K562 (cell line): ENCODE measurements at regions not wholly inside any gene's neighbourhood (a gene's known extent, or its start where the extent isn't known, plus 50 kb on each side); places are given as distances from the start of the nearest gene placed in this dataset.

Experiments
- ATAC-seq: fragments of 200-7000 bp; cut with Tn5 transposase; 3 replicates; pipeline ENCODE4 v1.9.1; 2020; ENCODE audit warnings: moderate library complexity
- BruUV-seq: library from RNA; stranded (reverse); fragments of 400-500 nt; replicated peaks from 2 replicates; lab custom pipeline; 2021; lab: Mats Ljungman, UMichigan
- CTCF ChIA-PET: fragments of 300-600 bp; formaldehyde crosslinking; extraction: SDS; loops from one replicate; lab custom pipeline; 2021; ENCODE audit warnings: low intra/inter-chr PET ratio; lab: Yijun Ruan, JAX
- POLR2A ChIA-PET: fragments of 300-600, 350-650 bp; sonication (Branson Sonifier 250); formaldehyde crosslinking; extraction: SDS; loops from one replicate; lab custom pipeline; 2021; ENCODE audit warnings: antibody characterized with exemption, inconsistent platforms; lab: Yijun Ruan, JAX
- DNase-seq, 4 experiments: peaks; one replicate each; pipeline versions ENCODE4 v3.0.0 to v3.0.0-alpha.2; 2011 to 2018; ENCODE audit warnings: low spot score in 3 of 4, mixed read lengths in 3 of 4; ENCODE audit errors: extremely low read depth in 1 of 4
- FAIRE-seq: peaks from 2 replicates; lab custom pipeline; 2011; peaks lifted over from hg19 to GRCh38; lab: Jason Lieb, UNC
- H2AFZ ChIP-seq: 2 replicates; pipeline ENCODE4 v1.6.0; 2011; ENCODE audit warnings: low read depth, low read length, control low read depth, inconsistent platforms
- H3K27ac ChIP-seq: fragments of 200-600 bp; 3 replicates; pipeline ENCODE4 v1.8.0; 2011; ENCODE audit warnings: low read depth, mild to moderate bottlenecking, control low read depth, inconsistent platforms, low read length, moderate library complexity, mixed read lengths; ENCODE audit errors: extremely low read depth
- H3K27me3 ChIP-seq, 2 experiments: fragments of 300-600 bp in 1 of 2; 2 replicates in 1 of 2; 3 replicates in 1 of 2; pipeline versions ENCODE4 v1.6.0 to v1.8.0; 2011; ENCODE audit warnings: inconsistent platforms in 2 of 2, low read length in 2 of 2, mild to moderate bottlenecking in 1 of 2, mixed read lengths in 1 of 2, moderate library complexity in 1 of 2; ENCODE audit not compliant: control insufficient read depth in 2 of 2, insufficient read depth in 2 of 2
- H3K36me3 ChIP-seq: fragments of 300-600 bp; 3 replicates; pipeline ENCODE4 v1.8.0; 2011; ENCODE audit warnings: mild to moderate bottlenecking, low read length, inconsistent platforms; ENCODE audit not compliant: control insufficient read depth, insufficient read depth
- H3K4me1 ChIP-seq, 2 experiments: fragments of 200-600 bp in 1 of 2; replicated peaks in 1 of 2; 2 replicates in 1 of 2; 3 replicates in 1 of 2; pipeline versions ENCODE4 v1.5.1 to v1.8.0; 2011; ENCODE audit warnings: inconsistent platforms in 2 of 2, low read length in 2 of 2, mild to moderate bottlenecking in 1 of 2, mixed read lengths in 1 of 2, moderate library complexity in 1 of 2; ENCODE audit not compliant: control insufficient read depth in 2 of 2, insufficient read depth in 2 of 2
- H3K4me2 ChIP-seq: 2 replicates; pipeline ENCODE4 v1.6.1; 2011; ENCODE audit warnings: low read length, control low read depth, inconsistent platforms, mixed read lengths; ENCODE audit not compliant: insufficient read depth
- H3K4me3 ChIP-seq: fragments of 200-600 bp; sonication (generic), shearing (Covaris generic); 2 replicates; pipeline ENCODE4 v1.5.1; 2016; ENCODE audit warnings: control low read depth, inconsistent platforms
- H3K79me2 ChIP-seq: fragments of 200-600 bp; 3 replicates; pipeline ENCODE4 v1.8.0; 2011; ENCODE audit warnings: low read length, inconsistent platforms; ENCODE audit not compliant: control insufficient read depth, insufficient read depth
- H3K9ac ChIP-seq, 2 experiments: 2 replicates each; pipeline versions ENCODE4 v1.6.0 to v1.6.1; 2011; ENCODE audit warnings: low read depth in 2 of 2, low read length in 2 of 2, control low read depth in 1 of 2, inconsistent platforms in 1 of 2, mild to moderate bottlenecking in 1 of 2, mixed read lengths in 1 of 2; ENCODE audit not compliant: insufficient read depth in 1 of 2
- H3K9me1 ChIP-seq: one replicate; pipeline ENCODE4 v1.6.0; 2011; ENCODE audit warnings: inconsistent platforms, mild to moderate bottlenecking, low read length, moderate library complexity; ENCODE audit not compliant: control insufficient read depth, insufficient read depth
- H3K9me3 ChIP-seq: replicated peaks from 2 replicates; pipeline ENCODE4 v1.5.1; 2011; ENCODE audit warnings: low read depth, low read length, inconsistent platforms; ENCODE audit not compliant: control insufficient read depth, insufficient read depth
- H4K20me1 ChIP-seq: replicated peaks from 2 replicates; pipeline ENCODE4 v1.6.1; 2011; ENCODE audit warnings: low read length, inconsistent platforms, mixed read lengths; ENCODE audit not compliant: control insufficient read depth, insufficient read depth
- ETS2 ChIP-seq: IDR thresholded peaks from 2 replicates; pipeline ENCODE4 v1.6.1; 2016; ENCODE audit warnings: borderline replicate concordance, missing genetic modification characterization, mild to moderate bottlenecking, moderate library complexity, missing compliant biosample characterization; ENCODE audit not compliant: poor library complexity, severe bottlenecking
- GTF2E2 ChIP-seq: fragments of 200-800 bp; sonication (Bioruptor generic); IDR thresholded peaks from 2 replicates; pipeline ENCODE4 v1.6.1; 2016; ENCODE audit warnings: missing genetic modification characterization, missing compliant biosample characterization
- HIVEP1 ChIP-seq: fragments of 250-450 bp; sonication (Bioruptor Pico); IDR thresholded peaks from 2 replicates; pipeline ENCODE4 v1.4.0; 2020; ENCODE audit warnings: mild to moderate bottlenecking
- PRMT5 ChIP-seq: sonication (generic); formaldehyde crosslinking; IDR thresholded peaks from 2 replicates; pipeline ENCODE4 v1.5.0; 2020; ENCODE audit warnings: missing genetic modification reagents
- RFX1 ChIP-seq: fragments of 450-650 bp; IDR thresholded peaks from 2 replicates; pipeline ENCODE4 v1.6.1; 2016; ENCODE audit warnings: mild to moderate bottlenecking, moderate library complexity
- SMARCA4 ChIP-seq: fragments of 450-650 bp; IDR thresholded peaks from 2 replicates; pipeline ENCODE4 v1.6.1; 2016
- TBL1XR1 ChIP-seq, 2 experiments: IDR thresholded peaks; 2 replicates each; pipeline ENCODE4 v1.6.1; 2012; ENCODE audit warnings: improper control_type of control experiment in 2 of 2, low read length in 2 of 2, mild to moderate bottlenecking in 1 of 2
- ZBTB8A ChIP-seq: fragments of 450-650 bp; IDR thresholded peaks from 2 replicates; pipeline ENCODE4 v1.6.1; 2018; ENCODE audit warnings: mild to moderate bottlenecking, moderate library complexity; ENCODE audit not compliant: partially characterized antibody
- ZFP1 ChIP-seq: fragments of 450-650 bp; formaldehyde crosslinking; IDR thresholded peaks from 2 replicates; pipeline ENCODE4 v1.4.0; 2020; ENCODE audit warnings: mild to moderate bottlenecking, mixed read lengths
- ZNF146 ChIP-seq: IDR thresholded peaks from one replicate; pipeline ENCODE4 v1.6.1; 2018; ENCODE audit warnings: missing compliant biosample characterization; ENCODE audit not compliant: unreplicated experiment
- ZNF253 ChIP-seq: fragments of 250-450 bp; sonication (Bioruptor Pico); conservative IDR thresholded peaks from 2 replicates; pipeline ENCODE4 v1.6.1; 2021; ENCODE audit warnings: mild to moderate bottlenecking
- ZNF408 ChIP-seq: fragments of 250-450 bp; sonication (Bioruptor Pico); IDR thresholded peaks from 2 replicates; pipeline ENCODE4 v1.4.0; 2020; ENCODE audit warnings: low read depth, mild to moderate bottlenecking, moderate library complexity
- ZNF589 ChIP-seq: fragments of 200-800 bp; sonication (Bioruptor generic); IDR thresholded peaks from 2 replicates; pipeline ENCODE4 v1.6.1; 2016; ENCODE audit warnings: low read depth, missing genetic modification characterization, missing compliant biosample characterization
- WGBS: fragments of 100-300 bp; shearing (Covaris generic); methylation state at CpG from one replicate; pipeline ENCODE4 v1.1.6; 2016; ENCODE audit warnings: low coverage, mixed read lengths; ENCODE audit not compliant: insufficient coverage; ENCODE audit errors: missing lambda C conversion rate; 5-methylcytosine and 5-hydroxymethylcytosine counted together
- in situ Hi-C: fragments of 300-500 bp; cut with MboI; formaldehyde crosslinking; loops from 4 replicates; pipeline ENCODE4 v1.15.0; 2018; ENCODE audit warnings: inconsistent platforms, mixed read lengths
- intact Hi-C: fragments of 100-400 bp; cut with micrococcal nuclease; formaldehyde crosslinking; loops from 2 replicates; pipeline ENCODE4 v1.14.2; 2022
- TF ChIP-seq, protein P1 (sequence below): fragments of 450-650 bp; formaldehyde crosslinking; IDR thresholded peaks from 2 replicates; pipeline ENCODE4 v1.4.0; 2020; ENCODE audit warnings: mild to moderate bottlenecking, moderate library complexity

DNA sequence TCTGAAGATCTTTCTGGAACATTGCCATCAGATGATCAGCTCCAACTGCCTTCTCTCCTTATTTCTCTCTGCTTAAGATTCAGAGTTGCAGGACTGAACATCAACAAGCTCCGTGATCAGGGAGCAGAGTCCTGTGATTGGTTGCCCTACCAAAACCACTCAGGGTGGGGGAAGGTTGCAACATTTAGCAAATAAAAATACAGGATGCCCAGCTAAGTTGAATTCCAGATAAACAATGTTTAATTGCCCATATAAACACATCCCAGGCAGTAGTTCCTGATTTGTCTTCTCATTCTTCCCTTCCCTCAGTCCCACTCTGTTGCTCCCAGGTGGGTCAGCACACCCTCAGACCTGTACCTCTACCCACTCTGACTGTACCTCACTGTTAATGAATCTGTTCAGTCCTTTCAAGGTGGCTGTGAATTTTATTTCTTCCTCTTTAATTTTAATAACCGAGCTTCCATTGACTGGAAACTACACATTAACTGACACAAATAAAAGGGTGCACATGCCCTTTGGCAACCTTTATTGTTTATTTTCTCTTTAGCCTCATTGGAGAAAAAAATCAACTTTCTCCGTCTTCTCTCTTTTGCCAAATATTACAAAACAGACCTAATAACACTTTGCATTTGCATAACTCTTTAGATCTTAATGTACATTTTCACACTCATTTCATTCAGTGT, 167.1 kb upstream of the PKDCC start:
- DNase-seq (no peak), ATAC-seq (no peak), FAIRE-seq (no peak)
- TF ChIP-seq RFX1, result no peak
- TF ChIP-seq TBL1XR1 (IDR thresholded peaks at IDR 0.05; ENCODE audit: low read length in 2 of 2), result no peak
- TF ChIP-seq ZNF146 (CRISPR knock-in tag), result no peak
- TF ChIP-seq ZBTB8A, result no peak
- no peak for TF ChIP-seq ZNF408 (CRISPR knock-in tag)
- TF ChIP-seq GTF2E2 (tag), result no peak
- TF ChIP-seq, protein P1, sequence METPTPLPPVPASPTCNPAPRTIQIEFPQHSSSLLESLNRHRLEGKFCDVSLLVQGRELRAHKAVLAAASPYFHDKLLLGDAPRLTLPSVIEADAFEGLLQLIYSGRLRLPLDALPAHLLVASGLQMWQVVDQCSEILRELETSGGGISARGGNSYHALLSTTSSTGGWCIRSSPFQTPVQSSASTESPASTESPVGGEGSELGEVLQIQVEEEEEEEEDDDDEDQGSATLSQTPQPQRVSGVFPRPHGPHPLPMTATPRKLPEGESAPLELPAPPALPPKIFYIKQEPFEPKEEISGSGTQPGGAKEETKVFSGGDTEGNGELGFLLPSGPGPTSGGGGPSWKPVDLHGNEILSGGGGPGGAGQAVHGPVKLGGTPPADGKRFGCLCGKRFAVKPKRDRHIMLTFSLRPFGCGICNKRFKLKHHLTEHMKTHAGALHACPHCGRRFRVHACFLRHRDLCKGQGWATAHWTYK (CRISPR knock-in tag), result no peak
- TF ChIP-seq HIVEP1 (CRISPR knock-in tag), result no peak
- TF ChIP-seq ZFP1, result no peak
- TF ChIP-seq ETS2 (tag), result no peak
- no peak for TF ChIP-seq ZNF253 (CRISPR knock-in tag)
- TF ChIP-seq PRMT5 (CRISPR knock-in tag), result no peak
- TF ChIP-seq ZNF589 (CRISPR knock-in tag), result no peak
- no peak for TF ChIP-seq SMARCA4
- Histone ChIP-seq H3K36me3 (no peaks in the 10 kb centered on the region), H3K9me3 (no peaks in the 10 kb centered on the region), H3K27ac (no peak overlapping the region), H3K4me1 (no peaks in the 10 kb centered on the region), H3K9ac (no peak overlapping the region), H4K20me1 (0 out of 2 replicates have a peak, but pooled peaks cover 6% of the 10 kb centered on the region), H3K4me2 (no peak overlapping the region), H3K4me3 (no peak overlapping the region), H2AFZ (no peak overlapping the region), H3K27me3 (peaks cover 6 to 39% of the 10 kb centered on the region in 2 experiments), H3K9me1 (no peaks in the 10 kb centered on the region), H3K79me2 (no peaks in the 10 kb centered on the region)
- ChIA-PET CTCF (no interaction called here), POLR2A (interaction anchor here (0.6 kb wide), 2 partner anchors 9 to 491 kb away, joined by 3 to 4 read pairs; no protein-coding TSS in a partner anchor)
- intact Hi-C loops, result no loop called here
- BruUV-seq, result no TSS peak
- 0% methylated on average over 3 of the region's 3 CpGs for WGBS
- in situ Hi-C loops, result no loop called here
